Gastroesophageal sphincter (tissue), 3 donors: ENCODE measurements at regions not wholly inside any gene's neighbourhood (a gene's known extent, or its start where the extent isn't known, plus 50 kb on each side); places are given as distances from the start of the nearest gene placed in this dataset.

ENCODE experiments used
- POLR2A ChIP-seq, 2 donors: fragments of 450-650 bp; IDR thresholded peaks; one replicate each; pipeline ENCODE4 v1.6.1; 2017; ENCODE audit warnings: antibody characterized with exemption in 2 of 2, mild to moderate bottlenecking in 2 of 2, moderate library complexity in 1 of 2
- POLR2AphosphoS5 ChIP-seq: sonication (generic); formaldehyde crosslinking; IDR thresholded peaks from one replicate; pipeline ENCODE4 v1.6.1; 2017; ENCODE audit warnings: antibody characterized with exemption
- TF ChIP-seq, protein P1 (sequence below), 4 experiments: fragments of 200-600 bp in 2 of 4; fragments of 450-650 bp in 2 of 4; sonication (generic) in 1 of 4; IDR thresholded peaks; one replicate each; pipeline ENCODE4 v1.5.1; 2017 to 2019; ENCODE audit warnings: antibody characterized with exemption in 4 of 4, mild to moderate bottlenecking in 2 of 4, moderate library complexity in 2 of 4

DNA sequence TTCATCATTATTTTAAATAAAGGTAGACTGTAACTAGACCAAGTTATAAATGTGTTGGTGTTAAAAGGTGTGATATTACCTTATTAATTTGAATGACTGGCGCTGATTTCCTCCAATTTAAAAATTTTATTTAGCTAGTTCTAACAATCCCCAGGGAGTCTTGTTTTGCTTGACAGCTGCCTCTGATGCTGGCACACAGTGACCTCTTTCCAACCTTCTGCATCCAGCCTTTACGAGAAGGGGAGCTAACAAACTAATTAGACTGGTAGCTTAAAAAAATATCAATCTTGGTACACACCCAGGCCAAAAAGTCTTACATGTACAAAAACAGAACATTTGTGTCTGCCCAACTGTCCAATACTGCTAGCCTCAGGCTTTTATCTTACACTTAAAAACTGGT is 51.8 kb upstream of the ENPEP start:
- TF ChIP-seq, protein P1, sequence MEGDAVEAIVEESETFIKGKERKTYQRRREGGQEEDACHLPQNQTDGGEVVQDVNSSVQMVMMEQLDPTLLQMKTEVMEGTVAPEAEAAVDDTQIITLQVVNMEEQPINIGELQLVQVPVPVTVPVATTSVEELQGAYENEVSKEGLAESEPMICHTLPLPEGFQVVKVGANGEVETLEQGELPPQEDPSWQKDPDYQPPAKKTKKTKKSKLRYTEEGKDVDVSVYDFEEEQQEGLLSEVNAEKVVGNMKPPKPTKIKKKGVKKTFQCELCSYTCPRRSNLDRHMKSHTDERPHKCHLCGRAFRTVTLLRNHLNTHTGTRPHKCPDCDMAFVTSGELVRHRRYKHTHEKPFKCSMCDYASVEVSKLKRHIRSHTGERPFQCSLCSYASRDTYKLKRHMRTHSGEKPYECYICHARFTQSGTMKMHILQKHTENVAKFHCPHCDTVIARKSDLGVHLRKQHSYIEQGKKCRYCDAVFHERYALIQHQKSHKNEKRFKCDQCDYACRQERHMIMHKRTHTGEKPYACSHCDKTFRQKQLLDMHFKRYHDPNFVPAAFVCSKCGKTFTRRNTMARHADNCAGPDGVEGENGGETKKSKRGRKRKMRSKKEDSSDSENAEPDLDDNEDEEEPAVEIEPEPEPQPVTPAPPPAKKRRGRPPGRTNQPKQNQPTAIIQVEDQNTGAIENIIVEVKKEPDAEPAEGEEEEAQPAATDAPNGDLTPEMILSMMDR (IDR thresholded peaks at IDR 0.05), result no peak
- no peak for TF ChIP-seq POLR2A (IDR thresholded peaks at IDR 0.05)
- TF ChIP-seq POLR2AphosphoS5, result no peak
